Endodermal cell (in vitro differentiated cells): ENCODE measurements at regions not wholly inside any gene's neighbourhood (a gene's known extent, or its start where the extent isn't known, plus 50 kb on each side); places are given as distances from the start of the nearest gene placed in this dataset.

Experiments
- DNase-seq: peaks from one replicate; pipeline ENCODE4 v3.0.0-alpha.2; 2017
- H3K27ac ChIP-seq: 2 replicates; pipeline ENCODE4 v1.5.1; 2013; ENCODE audit warnings: mild to moderate bottlenecking, low read depth, low read length, moderate library complexity
- H3K27me3 ChIP-seq: 2 replicates; pipeline ENCODE4 v1.6.1; 2013; ENCODE audit warnings: mild to moderate bottlenecking, low read length, moderate library complexity; ENCODE audit not compliant: insufficient read depth, control insufficient read depth, poor library complexity, severe bottlenecking
- H3K36me3 ChIP-seq: 2 replicates; pipeline ENCODE4 v1.7.0; 2013; ENCODE audit warnings: mild to moderate bottlenecking, low read length, moderate library complexity; ENCODE audit not compliant: control insufficient read depth, insufficient read depth
- H3K4me1 ChIP-seq: one replicate; pipeline ENCODE4 v1.7.0; 2013; ENCODE audit warnings: low read length; ENCODE audit not compliant: control insufficient read depth, insufficient read depth
- H3K4me3 ChIP-seq: 2 replicates; pipeline ENCODE4 v1.5.1; 2013; ENCODE audit warnings: mild to moderate bottlenecking, low read length, moderate library complexity
- H3K9ac ChIP-seq: 2 replicates; pipeline ENCODE4 v1.6.1; 2013; ENCODE audit warnings: mild to moderate bottlenecking, low read length, moderate library complexity; ENCODE audit not compliant: poor library complexity, severe bottlenecking; ENCODE audit errors: extremely low read depth
- H3K9me3 ChIP-seq: 2 replicates; pipeline ENCODE4 v1.6.1; 2013; ENCODE audit warnings: mild to moderate bottlenecking, low read length, moderate library complexity; ENCODE audit not compliant: control insufficient read depth
- H3K27ac Mint-ChIP-seq: 2 replicates; pipeline ENCODE4 v1.8.0; 2020; ENCODE audit warnings: mixed read lengths
- H3K27me3 Mint-ChIP-seq: 2 replicates; pipeline ENCODE4 v1.8.0; 2021; ENCODE audit warnings: mild to moderate bottlenecking, mixed read lengths; ENCODE audit not compliant: insufficient read depth
- H3K36me3 Mint-ChIP-seq: 2 replicates; pipeline ENCODE4 v1.8.0; 2020; ENCODE audit warnings: low read depth, mixed read lengths
- H3K4me1 Mint-ChIP-seq: 2 replicates; pipeline ENCODE4 v1.8.0; 2020; ENCODE audit warnings: mixed read lengths
- H3K4me3 Mint-ChIP-seq: 2 replicates; pipeline ENCODE4 v1.8.0; 2020; ENCODE audit warnings: mild to moderate bottlenecking, moderate library complexity, mixed read lengths
- H3K9me3 Mint-ChIP-seq: 2 replicates; pipeline ENCODE4 v1.8.0; 2020; ENCODE audit warnings: mild to moderate bottlenecking, mixed read lengths
- WGBS, 2 experiments: methylation state at CpG; one replicate each; pipeline versions ENCODE4 v1.1.5 to v1.1.7; 2013; ENCODE audit warnings: missing lambda C conversion rate in 2 of 2, mixed read lengths in 1 of 2; ENCODE audit not compliant: insufficient coverage in 1 of 2, insufficient read length in 1 of 2; 5-methylcytosine and 5-hydroxymethylcytosine counted together
- TF ChIP-seq, protein P1 (sequence below): fragments of 200-600 bp; sonication (generic); conservative IDR thresholded peaks from 2 replicates; pipeline ENCODE4 v1.5.0; 2021; ENCODE audit warnings: antibody characterized with exemption, mild to moderate bottlenecking

DNA sequence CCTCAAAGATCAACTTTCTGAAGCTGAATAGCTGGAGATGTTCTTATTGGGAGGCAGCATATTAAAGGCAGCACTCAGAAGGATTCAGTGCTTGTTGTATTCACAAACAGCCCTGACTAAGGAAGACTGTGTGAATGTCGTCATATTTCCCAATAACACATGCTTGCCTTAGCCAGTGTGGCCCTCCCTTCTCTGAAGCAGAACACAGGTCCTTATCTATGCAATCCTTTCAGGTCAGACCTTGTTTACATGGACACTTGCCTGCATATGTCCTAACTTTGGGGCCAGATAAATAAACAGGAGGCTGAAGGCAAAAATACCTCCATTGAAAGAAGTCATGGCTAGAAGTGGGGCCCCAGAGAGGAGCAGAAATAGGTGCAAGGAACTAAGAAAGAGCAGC is 97.2 kb downstream of the SLC4A3 start:
- Histone ChIP-seq H3K9me3 (no peaks in the 10 kb centered on the region), H3K27me3 (no peaks in the 10 kb centered on the region), H3K4me1 (no peaks in the 10 kb centered on the region), H3K27ac (no peak overlapping the region), H3K36me3 (no peaks in the 10 kb centered on the region), H3K4me3 (no peak overlapping the region), H3K9ac (no peak overlapping the region)
- Mint-ChIP-seq H3K27me3 (no peaks in the 10 kb centered on the region), H3K9me3 (no peaks in the 10 kb centered on the region), H3K4me3 (no peak overlapping the region), H3K4me1 (peaks cover 33% of the 10 kb centered on the region), H3K27ac (no peak overlapping the region), H3K36me3 (no peaks in the 10 kb centered on the region)
- WGBS, 2 experiments: 94 to 100% methylated on average over 1 of the region's 1 CpG
- DNase-seq: no peak
- TF ChIP-seq, protein P1, sequence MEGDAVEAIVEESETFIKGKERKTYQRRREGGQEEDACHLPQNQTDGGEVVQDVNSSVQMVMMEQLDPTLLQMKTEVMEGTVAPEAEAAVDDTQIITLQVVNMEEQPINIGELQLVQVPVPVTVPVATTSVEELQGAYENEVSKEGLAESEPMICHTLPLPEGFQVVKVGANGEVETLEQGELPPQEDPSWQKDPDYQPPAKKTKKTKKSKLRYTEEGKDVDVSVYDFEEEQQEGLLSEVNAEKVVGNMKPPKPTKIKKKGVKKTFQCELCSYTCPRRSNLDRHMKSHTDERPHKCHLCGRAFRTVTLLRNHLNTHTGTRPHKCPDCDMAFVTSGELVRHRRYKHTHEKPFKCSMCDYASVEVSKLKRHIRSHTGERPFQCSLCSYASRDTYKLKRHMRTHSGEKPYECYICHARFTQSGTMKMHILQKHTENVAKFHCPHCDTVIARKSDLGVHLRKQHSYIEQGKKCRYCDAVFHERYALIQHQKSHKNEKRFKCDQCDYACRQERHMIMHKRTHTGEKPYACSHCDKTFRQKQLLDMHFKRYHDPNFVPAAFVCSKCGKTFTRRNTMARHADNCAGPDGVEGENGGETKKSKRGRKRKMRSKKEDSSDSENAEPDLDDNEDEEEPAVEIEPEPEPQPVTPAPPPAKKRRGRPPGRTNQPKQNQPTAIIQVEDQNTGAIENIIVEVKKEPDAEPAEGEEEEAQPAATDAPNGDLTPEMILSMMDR: no peak

DNA sequence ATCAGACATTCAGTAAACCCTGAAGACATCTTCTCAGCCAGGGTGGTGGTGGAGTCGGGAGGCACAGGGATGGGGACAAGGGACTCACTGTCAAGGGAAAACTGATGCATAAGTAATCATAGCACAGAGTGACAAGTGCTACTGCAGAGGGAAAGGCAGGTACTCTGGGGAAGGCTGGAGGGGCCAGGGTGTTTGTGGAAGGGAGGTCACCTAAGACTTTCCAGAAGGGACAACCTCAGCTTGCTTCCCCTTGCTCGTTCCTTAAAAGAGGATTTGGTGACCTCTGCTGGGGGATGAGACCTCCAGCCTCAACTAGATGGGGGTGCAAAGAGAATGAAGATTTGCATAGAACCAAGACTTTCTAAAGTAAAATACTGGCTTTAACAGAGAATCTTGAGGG is 99.5 kb downstream of the SLC4A3 start:
- peaks cover 38% of the 10 kb centered on the region for H3K4me1 Mint-ChIP-seq
- H3K27me3 Mint-ChIP-seq: no peaks in the 10 kb centered on the region
- Histone ChIP-seq H3K27ac (no peak overlapping the region), H3K36me3 (no peaks in the 10 kb centered on the region), H3K27me3 (no peaks in the 10 kb centered on the region), H3K9me3 (peaks cover 3% of the 10 kb centered on the region), H3K4me1 (no peaks in the 10 kb centered on the region), H3K4me3 (no peak overlapping the region), H3K9ac (no peak overlapping the region)
- TF ChIP-seq, protein P1: peak; percentile 75
- no peak overlapping the region for H3K4me3 Mint-ChIP-seq
- WGBS, 2 experiments: 75 to 83% methylated on average over 2 of the region's 2 CpGs
- no peaks in the 10 kb centered on the region for H3K9me3 Mint-ChIP-seq
- peak; percentile 74 for DNase-seq
- H3K27ac Mint-ChIP-seq: no peak overlapping the region
- H3K36me3 Mint-ChIP-seq: no peaks in the 10 kb centered on the region

DNA sequence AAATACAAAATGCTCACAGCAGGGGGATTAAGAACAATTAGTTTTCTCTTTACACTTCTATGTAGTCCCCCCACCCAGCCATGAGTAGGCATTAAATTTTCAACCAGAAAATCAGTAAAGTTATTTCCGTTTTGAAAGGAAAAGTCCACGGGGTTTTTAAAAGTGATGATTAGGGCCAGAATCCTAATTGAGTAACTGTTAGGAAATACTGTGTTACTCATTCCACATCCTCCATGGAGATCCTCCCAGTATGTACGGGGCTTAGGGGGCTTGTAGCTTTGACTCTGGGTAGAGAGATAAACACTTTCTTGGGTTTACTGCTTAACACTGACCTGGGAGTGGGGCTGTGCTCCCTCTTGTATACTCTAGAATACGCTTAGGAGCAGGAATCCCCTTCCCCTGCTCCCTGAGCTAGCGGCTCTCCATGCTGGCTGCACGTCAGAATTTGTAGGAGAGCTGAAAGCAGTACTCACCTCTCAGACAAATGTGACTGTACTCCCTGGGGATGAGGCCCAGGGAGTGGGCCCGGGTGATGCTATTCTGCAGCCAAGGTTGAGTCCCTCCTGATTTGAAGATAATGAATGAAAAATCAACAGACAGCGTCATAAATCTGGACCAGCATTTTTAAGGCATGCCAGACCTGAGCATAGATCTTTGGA is 100.5 kb downstream of the SLC4A3 start:
- Mint-ChIP-seq H3K9me3 (no peaks in the 10 kb centered on the region), H3K4me3 (no peak overlapping the region), H3K36me3 (no peaks in the 10 kb centered on the region), H3K4me1 (peaks cover 38% of the 10 kb centered on the region), H3K27ac (peak overlapping the region; percentile 50), H3K27me3 (no peaks in the 10 kb centered on the region)
- Histone ChIP-seq H3K36me3 (no peaks in the 10 kb centered on the region), H3K27me3 (no peaks in the 10 kb centered on the region), H3K4me1 (no peaks in the 10 kb centered on the region), H3K9ac (no peak overlapping the region), H3K27ac (no peak overlapping the region), H3K4me3 (no peak overlapping the region), H3K9me3 (peaks cover 3% of the 10 kb centered on the region)
- 87 to 100% methylated on average over 4 to 8 of the region's 8 CpGs for WGBS, 2 experiments
- no peak for DNase-seq
- TF ChIP-seq, protein P1: no peak
